ENCODE measurements at regions not wholly inside any gene's neighbourhood (a gene's known extent, or its start where the extent isn't known, plus 50 kb on each side); places are given as distances from the start of the nearest gene placed in this dataset.
A peak's percentile ranks its signal among the peaks of the same experiment; 100 is the strongest.
"Not testable (repeated sequence)": the region's sequence is repeated elsewhere in the genome, so short reads cannot be mapped to it uniquely, and the experiment has no call there.

- TF ChIP-seq CTCF (conservative IDR thresholded peaks at IDR 0.05) = no peak
Measured at GRCh38 chr1:90864681-90865080, 147.6 kb upstream of the BARHL2 start.

GRCh38 chr1:90862782-90863181 is 145.7 kb upstream of the BARHL2 start:
- TF ChIP-seq CTCF (conservative IDR thresholded peaks at IDR 0.05) = no peak
- no peak overlapping the region for H3K27ac ChIP-seq

More at GRCh38 chr1:90864681-90865080, 147.6 kb upstream of the BARHL2 start:
- no peak overlapping the region for H3K27ac ChIP-seq

GRCh38 chr1:90861421-90861820 is 144.3 kb upstream of the BARHL2 start:
- H3K27ac ChIP-seq = not testable (repeated sequence)

GRCh38 chr1:90856463-90857007 is 139.4 kb upstream of the BARHL2 start:
- TF ChIP-seq CTCF (conservative IDR thresholded peaks at IDR 0.05) = no peak
- no peak overlapping the region for H3K27ac ChIP-seq

- no peak for TF ChIP-seq CTCF (conservative IDR thresholded peaks at IDR 0.05)
Measured at GRCh38 chr1:90854397-90854924, 137.4 kb upstream of the BARHL2 start.

GRCh38 chr1:90851711-90852050 is 134.6 kb upstream of the BARHL2 start:
- peak overlapping the region; percentile 60; the same call in 1 of the 2 replicates for H3K27ac ChIP-seq
- TF ChIP-seq CTCF (conservative IDR thresholded peaks at IDR 0.05) = peak; percentile 39

More at GRCh38 chr1:90854397-90854924, 137.4 kb upstream of the BARHL2 start:
- no peak overlapping the region for H3K27ac ChIP-seq

- peak; percentile 88 for TF ChIP-seq CTCF (conservative IDR thresholded peaks at IDR 0.05)
- peak overlapping the region; percentile 60; the same call in 1 of the 2 replicates for H3K27ac ChIP-seq
Measured at GRCh38 chr1:90850898-90851710, 134.0 kb upstream of the BARHL2 start.

Measured in VCaP (cell line).